ENCODE measurements at regions not wholly inside any gene's neighbourhood (a gene's known extent, or its start where the extent isn't known, plus 50 kb on each side); places are given as distances from the start of the nearest gene placed in this dataset.

- Histone ChIP-seq H3K27me3 (ENCODE audit: control insufficient read depth in 5 of 5, insufficient read depth in 4 of 5, low read length in 5 of 5) (no peaks in the 10 kb centered on the region), H3K4me3 (ENCODE audit: low read depth in 1 of 5, low read length in 5 of 5) (no peak overlapping the region), H3K4me1 (ENCODE audit: control insufficient read depth in 5 of 5, insufficient read depth in 5 of 5, low read length in 5 of 5) (no peaks in the 10 kb centered on the region), H3K27ac (ENCODE audit: low read depth, low read length) (no peak overlapping the region), H3K9ac (ENCODE audit: low read length in 5 of 5) (no peak overlapping the region), H3K36me3 (ENCODE audit: control insufficient read depth in 5 of 5, insufficient read depth in 5 of 5, low read length in 5 of 5) (no peaks in the 10 kb centered on the region), H3K9me3 (ENCODE audit: control insufficient read depth in 5 of 5, low read length in 5 of 5) (no peaks in the 10 kb centered on the region)
Measured at GRCh38 chr16:80874925-80875324, 70.5 kb upstream of the CDYL2 start.

DNA sequence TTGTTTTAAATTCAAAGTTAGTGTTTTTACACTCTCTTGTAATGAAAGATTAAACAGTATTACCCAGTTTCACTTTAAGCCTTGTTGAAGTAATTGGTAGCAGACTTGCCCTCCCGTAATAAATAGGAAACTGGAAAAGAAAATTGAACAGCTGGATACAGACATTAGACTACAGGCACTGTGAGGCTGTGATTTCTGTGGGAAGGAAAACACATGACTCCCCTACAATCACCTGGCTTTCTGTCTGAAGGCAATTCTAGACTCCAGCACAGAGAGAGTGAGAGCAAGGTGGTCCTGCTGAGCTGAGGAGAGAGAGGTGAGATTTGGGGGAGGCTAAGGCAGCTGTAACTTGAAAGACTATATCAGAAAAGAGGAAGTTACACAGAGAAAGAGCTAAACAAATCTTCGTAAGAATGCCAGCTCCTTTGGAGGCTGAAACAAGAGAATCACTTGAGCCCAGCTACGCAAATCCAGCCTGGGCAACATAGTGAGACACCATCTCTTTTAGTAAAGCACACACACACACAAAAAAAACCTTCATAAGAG lies 57.8 kb upstream of the CDYL2 start:
- Histone ChIP-seq H3K36me3 (ENCODE audit: control insufficient read depth in 5 of 5, insufficient read depth in 5 of 5, low read length in 5 of 5) (no peaks in the 10 kb centered on the region), H3K27ac (ENCODE audit: low read depth, low read length) (no peak overlapping the region), H3K9me3 (ENCODE audit: control insufficient read depth in 5 of 5, low read length in 5 of 5) (peaks cover 0 to 8% (median 0%) of the 10 kb centered on the region in 5 donors), H3K9ac (ENCODE audit: low read length in 5 of 5) (peak overlapping the region in 1 of 5 donors; percentile 23), H3K4me3 (ENCODE audit: low read depth in 1 of 5, low read length in 5 of 5) (no peak overlapping the region), H3K4me1 (ENCODE audit: control insufficient read depth in 5 of 5, insufficient read depth in 5 of 5, low read length in 5 of 5) (peaks cover 0 to 4% (median 0%) of the 10 kb centered on the region in 5 donors), H3K27me3 (ENCODE audit: control insufficient read depth in 5 of 5, insufficient read depth in 4 of 5, low read length in 5 of 5) (no peaks in the 10 kb centered on the region)

Measured in subcutaneous abdominal adipose tissue (tissue), 5 donors.